GM18868 (cell line): ENCODE measurements at regions not wholly inside any gene's neighbourhood (a gene's known extent, or its start where the extent isn't known, plus 50 kb on each side); places are given as distances from the start of the nearest gene placed in this dataset.
"Not testable (repeated sequence)": the region's sequence is repeated elsewhere in the genome, so short reads cannot be mapped to it uniquely, and the experiment has no call there.

ENCODE experiments used
- ATAC-seq: cut with Tn5 transposase; IDR thresholded peaks from one replicate; pipeline ENCODE4 v1.9.1; 2021; ENCODE audit warnings: mild to moderate bottlenecking, moderate library complexity; ENCODE audit not compliant: unreplicated experiment

DNA sequence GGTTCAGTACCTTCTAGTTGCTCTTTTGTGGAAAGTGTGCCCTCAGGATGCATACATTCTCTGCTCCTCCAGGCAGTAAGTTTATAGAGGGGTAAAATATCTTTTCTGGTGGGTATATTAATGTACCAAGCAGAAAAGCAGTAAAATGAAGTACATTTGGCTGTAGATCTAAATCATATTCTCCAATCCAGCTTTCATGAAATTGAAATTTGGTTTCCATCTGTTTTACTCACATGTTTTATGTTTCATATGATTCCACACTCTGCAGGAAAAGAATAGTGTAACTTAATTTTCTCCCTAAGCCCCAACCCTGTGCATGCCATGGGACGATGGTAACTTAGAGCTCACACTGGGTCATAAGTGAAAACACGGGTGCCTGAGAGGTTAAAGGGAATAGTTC lies 172.3 kb downstream of the AKAIN1 start:
- ATAC-seq, result no peak

- ATAC-seq, result no peak
Measured at GRCh38 chr18:5021558-5021957, 175.5 kb downstream of the AKAIN1 start.

DNA sequence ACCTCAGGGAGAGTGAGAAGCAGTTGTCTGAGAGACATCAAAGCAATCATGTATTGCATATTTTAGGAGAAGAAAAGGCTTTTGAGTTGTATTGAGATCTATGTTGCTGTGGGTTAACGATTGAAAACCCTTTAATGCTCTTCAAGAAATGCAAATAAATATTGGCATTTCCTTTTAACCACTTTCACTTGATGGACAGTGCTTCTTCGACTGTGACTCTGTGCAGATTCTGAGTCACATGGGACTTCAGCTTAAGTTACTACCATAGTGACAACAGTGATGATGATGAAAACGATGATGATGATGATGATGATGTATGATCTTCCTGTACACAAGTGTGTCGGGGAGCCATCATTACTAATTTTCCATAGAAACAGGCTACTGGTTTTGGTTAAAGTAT lies 181.8 kb downstream of the AKAIN1 start:
- no peak for ATAC-seq

DNA sequence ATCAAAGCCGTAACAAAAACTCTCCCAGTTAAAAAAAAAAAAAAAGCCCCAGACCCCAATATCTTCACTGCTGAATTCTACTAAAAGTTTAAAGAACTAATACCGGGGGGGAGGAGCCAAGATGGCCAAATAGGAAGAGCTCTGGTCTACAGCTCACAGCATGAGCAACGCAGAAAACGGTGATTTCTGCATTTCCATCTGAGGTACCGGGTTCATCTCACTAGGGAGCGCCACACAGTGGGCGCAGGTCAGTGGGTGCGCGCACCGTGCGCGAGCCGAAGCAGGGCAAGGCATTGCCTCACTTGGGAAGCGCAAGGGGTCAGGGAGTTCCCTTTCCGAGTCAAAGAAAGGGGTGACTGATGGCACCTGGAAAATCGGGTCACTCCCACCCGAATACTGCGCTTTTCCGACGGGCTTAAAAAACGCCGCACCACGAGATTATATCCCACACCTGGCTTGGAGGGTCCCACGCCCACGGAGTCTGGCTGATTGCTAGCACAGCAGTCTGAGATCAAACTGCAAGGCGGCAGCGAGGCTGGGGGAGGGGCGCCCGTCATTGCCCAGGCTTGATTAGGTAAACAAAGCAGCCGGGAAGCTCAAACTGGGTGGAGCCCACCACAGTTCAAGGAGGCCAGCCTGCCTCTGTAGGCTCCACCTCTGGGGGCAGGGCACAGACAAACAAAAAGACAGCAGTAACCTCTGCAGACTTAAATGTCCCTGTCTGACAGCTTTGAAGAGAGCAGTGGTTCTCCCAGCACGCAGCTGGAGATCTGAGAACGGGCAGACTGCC lies 192.8 kb downstream of the AKAIN1 start:
- ATAC-seq, result not testable (repeated sequence)

DNA sequence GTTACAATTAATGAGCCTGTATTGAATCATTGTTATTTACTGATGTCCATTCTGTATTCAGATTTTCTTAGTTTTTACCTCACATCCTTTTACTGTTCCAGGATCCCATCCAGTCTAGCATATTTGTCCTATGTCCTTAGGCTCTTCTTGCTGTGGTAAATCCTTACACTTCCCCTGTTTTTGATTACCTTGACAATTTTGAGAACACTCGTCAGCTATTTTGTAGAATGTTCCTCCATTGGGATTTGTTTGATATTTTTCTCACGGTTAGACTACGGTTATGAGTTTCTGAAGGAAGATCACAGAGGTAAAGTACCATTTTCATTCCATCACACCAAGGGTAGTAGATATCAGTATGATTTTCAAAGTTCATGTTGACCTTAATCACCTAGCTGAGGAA lies 202.3 kb downstream of the AKAIN1 start:
- ATAC-seq, result no peak

- no peak for ATAC-seq
Measured at GRCh38 chr18:4987452-4988405, 209.3 kb downstream of the AKAIN1 start.

DNA sequence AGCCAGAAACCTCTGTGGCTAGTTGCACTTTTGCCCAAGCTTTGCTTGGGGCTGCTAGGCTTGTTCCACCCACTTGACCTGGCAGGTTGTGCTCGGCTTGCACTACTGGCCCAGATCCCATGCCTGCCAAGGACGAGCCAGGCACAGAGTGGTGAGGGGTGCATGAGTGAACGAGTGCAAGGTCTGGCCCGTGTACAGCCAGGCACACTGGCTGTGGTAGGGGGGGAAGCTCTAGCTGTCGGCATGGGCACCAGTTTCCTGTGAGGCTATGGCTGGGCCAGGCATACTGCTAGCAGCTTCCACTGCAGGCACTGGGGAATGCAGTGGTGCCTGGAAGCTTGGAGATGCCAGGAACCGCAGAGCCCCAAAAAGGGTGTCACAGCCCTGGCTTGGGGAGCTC lies 210.4 kb downstream of the AKAIN1 start:
- ATAC-seq, result no peak

GRCh38 chr18:4986066-4986465 lies 211.0 kb downstream of the AKAIN1 start:
- no peak for ATAC-seq

DNA sequence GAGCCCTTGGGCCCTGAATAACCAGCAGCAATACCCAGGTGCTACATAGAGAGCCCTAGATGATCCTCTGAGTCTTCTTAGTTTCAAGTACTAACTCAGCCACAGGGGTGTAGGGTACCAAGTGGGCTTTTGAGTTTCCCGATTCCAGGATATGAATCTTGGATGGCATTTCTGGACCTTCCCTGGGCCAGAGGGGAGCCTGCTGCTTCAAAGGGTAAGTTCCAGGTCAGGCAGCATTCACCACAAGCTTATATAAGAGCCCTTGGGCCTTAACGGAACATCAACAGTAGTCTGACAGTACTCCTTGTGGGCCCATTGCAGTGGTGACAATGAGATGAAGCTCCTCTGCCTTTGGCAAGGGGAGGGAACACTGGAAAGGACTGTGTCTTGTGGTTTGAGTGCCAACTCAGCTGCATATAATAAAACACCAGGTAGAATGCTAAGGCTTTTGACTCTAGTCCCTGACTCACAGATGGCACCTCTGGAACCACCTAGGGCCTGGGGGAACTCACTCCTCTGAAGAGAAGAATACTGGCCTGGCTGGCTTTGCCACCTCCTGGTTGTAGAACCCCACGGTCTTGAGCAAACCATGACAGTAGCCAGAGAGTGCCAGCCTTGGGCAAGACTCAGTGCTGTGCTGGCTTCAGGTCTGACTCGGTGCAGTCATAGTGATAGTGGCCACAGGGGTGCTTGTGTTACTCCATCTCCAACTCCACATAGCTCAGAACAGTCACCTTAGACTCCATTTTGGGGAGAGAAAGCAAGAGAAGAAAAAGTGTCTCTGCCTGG lies 235.7 kb downstream of the AKAIN1 start:
- ATAC-seq, result no peak

DNA sequence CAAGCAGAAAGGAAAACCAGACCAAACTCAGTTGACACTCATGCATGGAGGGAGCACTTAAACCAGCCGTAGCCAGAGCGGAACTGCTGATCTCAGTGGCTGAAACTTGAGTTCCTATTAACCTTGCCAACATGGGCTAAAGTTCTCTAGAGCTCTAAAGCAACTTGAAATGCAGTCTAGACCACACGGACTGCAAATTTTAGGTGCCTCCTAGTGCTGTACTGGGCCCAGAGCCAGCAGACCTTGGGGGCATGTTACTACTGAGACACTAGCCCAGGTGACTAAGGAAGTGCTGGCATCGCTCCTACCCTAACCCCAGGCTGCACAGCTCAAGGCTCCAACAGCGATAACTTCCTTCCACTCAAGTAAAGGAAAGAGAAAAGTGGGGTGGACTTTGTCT lies 236.5 kb downstream of the AKAIN1 start:
- ATAC-seq, result no peak

DNA sequence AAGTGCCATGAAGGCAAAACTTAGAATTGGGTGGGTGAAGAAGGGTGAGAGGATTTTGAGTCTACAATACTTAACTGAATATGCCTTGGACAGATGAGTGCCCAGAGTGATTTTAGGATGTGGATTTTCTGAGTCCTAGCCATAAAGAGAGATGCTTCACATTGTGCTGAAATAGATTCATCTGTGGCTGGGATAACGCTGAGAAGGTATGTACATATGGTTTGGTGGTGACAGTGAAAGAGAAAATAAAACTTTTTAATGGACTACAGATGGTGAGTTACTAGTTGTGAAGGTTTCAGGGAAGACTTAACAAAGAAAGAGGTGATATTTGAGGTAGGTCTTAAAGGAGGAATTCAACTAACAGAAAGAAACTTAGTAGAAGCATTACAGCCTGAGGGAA lies 265.8 kb downstream of the AKAIN1 start:
- no peak for ATAC-seq

GRCh38 chr18:4921548-4921947 lies 275.5 kb downstream of the AKAIN1 start:
- ATAC-seq, result no peak

- not testable (repeated sequence) for ATAC-seq
Measured at GRCh38 chr18:4917509-4917908, 279.5 kb downstream of the AKAIN1 start.

DNA sequence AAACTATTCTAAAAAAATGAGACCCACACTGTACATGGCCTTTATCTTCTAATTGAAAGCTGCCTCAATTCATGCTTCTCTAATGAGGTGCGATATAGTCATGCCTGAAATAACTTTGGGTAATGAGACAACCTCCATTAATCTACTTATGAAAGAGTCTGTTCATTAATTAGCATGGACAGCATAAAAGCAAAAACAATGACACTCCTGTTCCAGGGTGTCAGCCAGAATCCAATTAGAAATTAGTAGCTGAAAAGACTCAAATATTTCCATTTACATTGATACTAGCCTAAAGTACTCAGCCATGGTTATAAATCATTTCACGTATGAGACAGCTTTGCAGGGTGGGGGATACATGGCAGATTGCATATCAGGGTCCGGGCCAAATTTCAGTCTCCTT lies 288.7 kb downstream of the AKAIN1 start:
- ATAC-seq, result no peak

DNA sequence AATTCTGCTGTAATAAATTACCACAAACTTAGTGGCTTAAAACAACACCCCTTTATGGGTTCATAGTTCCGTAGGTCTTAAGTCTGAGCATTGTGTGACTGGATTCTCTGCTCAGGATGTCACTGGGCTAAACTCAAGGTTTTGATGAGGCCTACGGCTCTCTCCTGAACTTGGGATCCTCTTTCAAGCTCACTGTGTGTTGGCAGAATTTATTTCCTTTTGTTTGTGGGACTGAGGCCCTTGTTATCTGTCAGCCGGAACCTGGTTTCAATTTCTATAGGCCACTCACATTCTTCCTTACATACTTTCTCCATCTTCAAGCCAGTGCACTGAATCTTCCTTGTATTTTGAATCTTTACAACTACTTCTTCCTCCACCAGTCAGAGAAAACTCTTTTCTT lies 290.2 kb downstream of the AKAIN1 start:
- no peak for ATAC-seq

- no peak for ATAC-seq
Measured at GRCh38 chr18:4888251-4889040, 308.6 kb downstream of the AKAIN1 start.

GRCh38 chr18:4878480-4878879 lies 318.6 kb downstream of the AKAIN1 start:
- ATAC-seq, result no peak

GRCh38 chr18:4871197-4871596 lies 325.9 kb downstream of the AKAIN1 start:
- ATAC-seq, result no peak

DNA sequence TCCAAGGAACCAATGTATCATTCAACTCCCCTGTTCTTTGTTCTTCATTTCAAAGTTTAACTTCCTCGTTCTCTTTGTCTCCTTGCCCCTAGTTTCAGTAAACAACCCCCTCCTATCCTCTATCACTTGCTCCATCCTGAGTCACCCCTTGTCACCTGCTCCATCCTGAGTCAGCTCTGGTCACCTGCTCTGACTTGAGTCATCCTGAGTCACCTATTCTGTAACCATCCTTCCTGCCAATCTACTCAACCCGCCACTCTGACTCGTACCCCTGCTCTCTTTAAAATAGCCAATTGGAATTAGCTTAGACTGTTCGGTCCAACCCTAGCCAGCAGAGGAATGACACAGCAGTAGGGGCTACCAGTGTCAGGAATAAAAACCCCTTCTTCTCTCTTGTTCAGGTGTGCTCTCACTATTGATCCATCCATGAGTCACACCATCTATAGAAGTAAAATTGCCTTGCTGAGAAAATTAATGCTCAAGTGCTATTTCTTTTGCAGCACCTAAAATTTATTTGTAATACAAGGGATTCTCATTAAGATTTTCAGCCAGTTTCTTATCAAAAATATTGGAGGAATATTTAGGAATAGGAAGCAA lies 326.8 kb downstream of the AKAIN1 start:
- ATAC-seq, result no peak

DNA sequence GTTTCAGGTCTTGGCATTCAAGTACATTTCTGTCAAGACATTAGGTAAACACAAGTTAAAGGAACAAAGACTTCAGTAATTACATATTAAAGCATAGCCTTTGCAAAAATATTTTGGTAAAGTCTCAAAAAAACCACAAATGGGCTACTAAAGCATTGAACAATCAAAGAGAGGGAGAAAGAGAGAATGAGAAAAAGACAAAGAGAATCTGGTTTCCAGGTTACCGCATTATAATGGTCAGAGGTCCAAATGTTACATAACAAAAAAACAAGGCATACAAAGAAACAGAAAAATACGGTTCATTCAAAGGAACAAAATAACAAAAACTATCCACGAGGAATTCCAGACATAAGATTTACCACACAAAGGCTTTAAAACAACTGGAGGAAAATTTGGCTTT lies 327.9 kb downstream of the AKAIN1 start:
- ATAC-seq, result no peak
